ENCODE measurements at regions not wholly inside any gene's neighbourhood (a gene's known extent, or its start where the extent isn't known, plus 50 kb on each side); places are given as distances from the start of the nearest gene placed in this dataset.

DNA sequence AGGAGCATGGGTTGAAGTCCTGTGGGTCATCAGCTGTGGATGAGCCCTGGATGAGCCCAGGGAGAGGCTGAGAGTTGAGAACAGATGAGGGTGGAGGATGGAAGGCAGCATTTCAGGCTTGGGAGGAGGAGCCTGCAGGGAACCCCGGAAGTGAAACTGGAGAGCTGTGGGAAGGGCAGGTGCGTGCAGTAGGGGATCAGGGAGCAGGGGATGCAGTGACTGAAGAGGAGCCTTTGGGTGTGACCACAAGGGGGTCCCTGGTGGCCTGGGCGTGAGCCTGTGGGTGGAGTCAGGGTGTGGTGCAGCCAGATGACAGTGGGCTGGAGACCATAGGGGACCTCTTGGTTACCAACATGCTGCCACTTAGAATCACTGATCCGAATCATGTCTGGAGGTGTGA, 115.5 kb downstream of the PAPOLA start:
- H3K27ac ChIP-seq = no peak overlapping the region

DNA sequence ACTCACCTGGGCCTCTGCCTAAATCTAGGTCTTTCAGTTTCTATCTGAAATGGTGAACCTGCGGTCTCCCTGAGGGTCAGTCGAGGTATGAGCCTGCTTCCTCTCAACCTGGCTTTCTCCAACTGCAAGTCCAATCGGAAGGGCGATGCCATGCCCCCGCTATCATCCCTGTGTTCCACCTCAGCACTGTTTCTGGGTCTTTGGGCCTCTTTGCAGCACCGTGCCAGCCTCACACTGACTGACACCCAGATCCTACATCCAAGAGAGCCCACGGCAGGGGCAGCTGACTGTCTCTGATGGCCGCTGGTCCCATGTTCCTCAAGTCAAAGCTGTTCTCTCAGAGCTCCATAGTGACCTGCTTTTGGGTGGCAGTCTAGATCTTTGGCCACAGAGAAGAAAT, 120.7 kb downstream of the PAPOLA start:
- TF ChIP-seq, protein P1, sequence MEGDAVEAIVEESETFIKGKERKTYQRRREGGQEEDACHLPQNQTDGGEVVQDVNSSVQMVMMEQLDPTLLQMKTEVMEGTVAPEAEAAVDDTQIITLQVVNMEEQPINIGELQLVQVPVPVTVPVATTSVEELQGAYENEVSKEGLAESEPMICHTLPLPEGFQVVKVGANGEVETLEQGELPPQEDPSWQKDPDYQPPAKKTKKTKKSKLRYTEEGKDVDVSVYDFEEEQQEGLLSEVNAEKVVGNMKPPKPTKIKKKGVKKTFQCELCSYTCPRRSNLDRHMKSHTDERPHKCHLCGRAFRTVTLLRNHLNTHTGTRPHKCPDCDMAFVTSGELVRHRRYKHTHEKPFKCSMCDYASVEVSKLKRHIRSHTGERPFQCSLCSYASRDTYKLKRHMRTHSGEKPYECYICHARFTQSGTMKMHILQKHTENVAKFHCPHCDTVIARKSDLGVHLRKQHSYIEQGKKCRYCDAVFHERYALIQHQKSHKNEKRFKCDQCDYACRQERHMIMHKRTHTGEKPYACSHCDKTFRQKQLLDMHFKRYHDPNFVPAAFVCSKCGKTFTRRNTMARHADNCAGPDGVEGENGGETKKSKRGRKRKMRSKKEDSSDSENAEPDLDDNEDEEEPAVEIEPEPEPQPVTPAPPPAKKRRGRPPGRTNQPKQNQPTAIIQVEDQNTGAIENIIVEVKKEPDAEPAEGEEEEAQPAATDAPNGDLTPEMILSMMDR (conservative IDR thresholded peaks at IDR 0.05) = no peak
- H3K27ac ChIP-seq = no peak overlapping the region

More for the DNA sequence above, 115.5 kb downstream of the PAPOLA start:
- TF ChIP-seq, protein P1 (conservative IDR thresholded peaks at IDR 0.05) = no peak

DNA sequence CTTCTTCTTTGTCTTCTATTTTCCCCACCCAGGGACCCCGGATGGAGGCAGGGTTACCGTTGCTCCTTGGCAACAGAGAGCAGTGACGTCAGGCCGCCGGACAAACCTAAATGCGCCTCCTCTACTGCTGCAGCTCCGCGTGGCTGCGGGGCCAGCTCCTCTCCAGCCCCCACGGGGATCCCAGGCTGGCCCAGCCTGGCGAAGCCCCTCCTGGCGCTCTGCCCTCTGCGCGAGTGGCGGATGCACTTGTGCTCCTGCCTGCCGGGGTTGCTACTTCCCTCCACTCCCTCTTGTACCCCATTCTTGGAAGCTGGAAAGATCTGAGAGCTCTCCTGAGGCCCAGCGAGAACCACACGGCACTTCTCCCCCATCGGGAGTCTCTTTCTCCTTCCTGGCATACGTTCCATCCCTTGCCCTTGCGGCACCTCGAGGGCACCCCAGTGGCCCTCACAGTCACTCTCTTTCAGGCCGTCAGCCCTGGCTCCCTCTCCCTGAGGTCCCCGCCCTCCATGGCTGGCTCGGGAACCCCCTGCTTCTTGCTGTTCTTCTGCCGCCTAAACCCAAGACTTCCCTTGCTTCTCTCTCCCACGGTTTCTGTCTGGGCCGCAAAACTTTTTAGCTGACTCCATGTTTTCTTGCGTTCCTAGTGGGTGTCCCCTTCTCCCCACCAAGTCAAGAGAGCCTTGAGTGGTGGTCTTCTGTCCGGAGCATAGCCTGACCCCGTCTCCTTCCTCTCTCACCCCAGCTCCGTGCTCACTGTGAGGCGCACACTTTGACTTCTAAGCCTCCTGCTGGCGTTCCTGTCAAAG, 121.7 kb downstream of the PAPOLA start:
- no peak overlapping the region for H3K27ac ChIP-seq
- TF ChIP-seq, protein P1 (conservative IDR thresholded peaks at IDR 0.05) = no peak

DNA sequence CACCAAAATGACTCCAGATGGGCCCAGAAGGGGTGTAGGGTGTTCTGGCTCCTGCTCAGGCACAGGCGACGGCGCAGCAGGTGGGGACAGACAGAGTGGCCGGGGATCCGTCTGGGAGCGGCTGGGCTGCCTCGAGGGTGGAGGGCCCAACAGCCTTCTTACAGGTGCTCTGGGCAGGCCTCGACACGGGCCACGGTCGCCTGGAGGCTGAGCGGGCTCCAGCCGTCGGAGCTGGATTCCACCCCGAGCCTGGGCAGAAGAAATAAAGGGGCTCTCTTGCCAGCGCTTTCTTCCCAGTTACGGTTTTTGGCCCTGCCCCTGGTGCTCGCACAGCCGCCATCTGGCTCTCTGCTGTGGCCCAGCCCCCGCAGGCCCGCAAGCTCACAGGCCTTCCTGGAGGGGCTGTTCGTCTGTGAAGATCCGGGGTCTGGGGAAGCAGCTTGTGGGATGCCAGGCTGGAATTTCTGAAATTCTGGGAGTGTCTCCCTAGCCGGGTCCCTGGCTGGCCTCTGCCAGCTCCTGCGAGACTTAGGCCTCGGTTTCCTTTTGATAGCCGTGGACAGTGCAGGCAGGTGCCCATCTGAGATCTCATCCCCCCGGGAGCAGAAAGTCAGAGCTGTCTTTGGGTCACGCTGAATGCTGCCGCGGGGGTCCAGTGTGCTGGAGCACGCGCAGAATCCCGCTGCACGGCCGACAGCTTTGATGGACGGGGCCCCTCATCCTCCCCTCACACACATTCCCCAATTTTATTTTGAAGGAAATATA, 122.7 kb downstream of the PAPOLA start:
- no peak overlapping the region for H3K27ac ChIP-seq
- TF ChIP-seq, protein P1 (conservative IDR thresholded peaks at IDR 0.05) = no peak

DNA sequence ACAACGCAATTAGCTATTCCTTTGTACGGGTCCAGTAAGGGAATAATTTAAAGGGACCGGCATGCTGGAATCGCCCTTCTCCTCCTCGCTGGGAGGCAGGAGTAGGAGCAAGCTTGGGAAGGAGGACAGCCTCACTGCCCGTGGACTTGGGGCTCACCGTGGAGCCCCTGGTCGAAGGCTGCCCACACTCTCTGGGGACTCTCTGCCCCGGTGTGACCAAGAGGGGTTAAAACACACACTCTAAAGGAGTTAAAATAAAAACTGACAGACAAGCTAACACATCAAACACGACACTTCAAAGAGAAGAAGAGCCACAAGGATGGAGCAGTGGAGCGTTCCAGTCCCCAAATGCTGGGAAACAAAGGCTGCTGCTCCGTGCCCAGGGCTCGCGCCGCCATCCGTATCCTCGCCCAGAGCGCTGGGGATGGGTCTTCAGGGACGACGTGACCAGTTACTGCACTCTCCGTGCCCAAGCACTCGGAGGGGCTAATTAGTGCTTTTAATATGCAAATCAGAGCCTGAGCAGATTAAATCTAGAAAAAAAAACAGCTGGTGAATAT, 123.3 kb downstream of the PAPOLA start:
- TF ChIP-seq, protein P1 (conservative IDR thresholded peaks at IDR 0.05) = no peak
- no peak overlapping the region for H3K27ac ChIP-seq

DNA sequence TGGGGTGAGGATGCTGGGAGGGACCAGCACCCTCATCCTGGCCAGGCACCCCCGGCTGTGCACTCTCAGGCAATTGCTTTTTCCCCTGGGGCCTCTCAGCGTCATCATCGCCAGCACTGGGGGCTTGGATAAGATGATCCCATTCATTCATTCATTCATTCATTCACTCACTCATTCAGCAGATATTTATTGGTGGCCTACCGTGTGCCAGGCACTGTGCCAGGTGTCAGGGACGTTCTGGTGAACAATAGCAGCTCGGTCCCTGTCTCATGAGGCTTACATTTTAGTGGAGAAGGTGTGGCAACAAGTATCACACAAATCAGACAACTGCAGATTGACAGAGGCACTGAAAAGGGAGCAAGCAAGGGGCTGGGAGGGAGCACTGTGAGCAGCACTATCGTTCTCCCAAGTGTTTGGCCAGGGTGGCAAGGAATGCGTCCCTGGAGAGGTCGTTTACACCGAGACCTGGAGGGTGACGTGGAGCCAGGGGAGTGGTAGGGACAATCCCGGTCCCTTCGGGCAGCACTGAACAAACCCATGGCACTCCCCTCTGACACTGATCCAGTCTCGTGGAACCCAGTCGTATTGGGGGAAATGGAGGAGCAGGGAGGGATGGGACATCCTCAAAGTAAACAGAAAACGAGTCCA, 124.1 kb downstream of the PAPOLA start:
- TF ChIP-seq, protein P1 (conservative IDR thresholded peaks at IDR 0.05) = no peak

DNA sequence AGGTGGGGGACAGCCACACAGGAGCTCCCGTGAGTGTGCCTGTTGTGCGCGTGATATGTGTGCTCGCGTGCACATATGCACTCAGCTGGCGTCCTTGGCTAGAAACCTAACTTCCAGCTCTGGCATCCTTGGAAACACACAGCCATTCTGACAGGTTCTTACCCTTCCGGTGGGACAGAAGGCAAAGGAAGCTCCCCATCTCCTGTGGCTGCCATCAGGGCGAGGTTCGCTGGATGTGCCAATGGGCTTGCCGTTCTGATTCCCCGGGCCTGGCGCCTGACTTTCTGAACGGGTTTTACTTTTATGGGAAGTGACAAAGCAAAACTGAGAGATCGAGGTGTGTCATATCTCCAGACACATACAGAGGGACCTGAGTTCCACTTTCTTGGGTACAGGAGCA, 124.7 kb downstream of the PAPOLA start:
- no peak overlapping the region for H3K27ac ChIP-seq
- TF ChIP-seq, protein P1 (conservative IDR thresholded peaks at IDR 0.05) = no peak

More for the DNA sequence above, 124.1 kb downstream of the PAPOLA start:
- H3K27ac ChIP-seq = no peak overlapping the region
